ENCODE measurements at regions not wholly inside any gene's neighbourhood (a gene's known extent, or its start where the extent isn't known, plus 50 kb on each side); places are given as distances from the start of the nearest gene placed in this dataset.

DNA sequence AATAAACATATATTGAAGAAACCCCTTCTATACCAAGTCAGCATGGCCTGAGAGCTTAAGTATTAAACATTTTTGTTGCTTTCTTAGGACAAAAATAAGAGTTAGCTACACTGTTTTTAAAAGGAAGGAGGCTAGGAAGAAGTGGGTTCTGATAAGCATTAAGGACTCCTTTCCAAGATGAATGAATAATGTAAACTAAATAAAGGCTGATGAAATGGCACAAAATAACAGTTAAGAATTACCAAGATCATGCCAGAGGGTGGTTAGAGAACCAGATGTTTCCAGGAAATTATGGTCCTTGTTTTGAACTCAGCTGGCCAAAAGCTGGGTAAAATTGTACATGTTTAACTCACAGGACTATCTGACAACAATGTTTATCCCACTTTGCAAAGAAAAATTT is 114.1 kb upstream of the ETS2 start:
- H2AK5ac ChIP-seq (ENCODE audit: low read length, severe bottlenecking): no peak overlapping the region
- H3K9me3 ChIP-seq (ENCODE audit: control insufficient read depth, low read length): peaks cover 12% of the 10 kb centered on the region
- H3K27ac ChIP-seq (ENCODE audit: low read length, poor library complexity, severe bottlenecking): no peak overlapping the region
- no peak overlapping the region for H3K23ac ChIP-seq (ENCODE audit: low read length in 2 of 2)
- no peaks in the 10 kb centered on the region for H3K79me1 ChIP-seq (replicated peaks; ENCODE audit: low read length, poor library complexity, severe bottlenecking)
- H3K4me3 ChIP-seq (ENCODE audit: insufficient read depth in 1 of 2, low read depth in 1 of 2, low read length in 2 of 2): no peak overlapping the region
- no peak overlapping the region for H2AFZ ChIP-seq (ENCODE audit: low read depth, low read length)
- H2BK15ac ChIP-seq (ENCODE audit: low read depth, poor library complexity, severe bottlenecking): no peak overlapping the region
- no peak for DNase-seq
- no peak overlapping the region for H3K4me2 ChIP-seq (ENCODE audit: low read length, poor library complexity, severe bottlenecking)
- H4K91ac ChIP-seq (ENCODE audit: low read length): no peak overlapping the region
- H4K8ac ChIP-seq (ENCODE audit: low read length): no peak overlapping the region
- H3K36me3 ChIP-seq (ENCODE audit: control insufficient read depth in 1 of 2, insufficient read depth in 2 of 2, low read depth in 1 of 2, low read length in 2 of 2): no peaks in the 10 kb centered on the region
- no peak overlapping the region for H3K18ac ChIP-seq (ENCODE audit: low read depth in 1 of 2, low read length in 2 of 2)
- H2BK120ac ChIP-seq (ENCODE audit: low read depth, low read length): no peak overlapping the region
- no peaks in the 10 kb centered on the region for H3K4me1 ChIP-seq (ENCODE audit: control insufficient read depth, insufficient read depth, low read depth, low read length)
- H2BK5ac ChIP-seq (ENCODE audit: low read depth, low read length, poor library complexity, severe bottlenecking): no peak overlapping the region
- H3K9ac ChIP-seq (ENCODE audit: low read length): no peak overlapping the region
- H3K27me3 ChIP-seq (ENCODE audit: control insufficient read depth in 1 of 2, insufficient read depth in 1 of 2, low read length in 2 of 2): peaks cover 34 to 39% of the 10 kb centered on the region in 2 experiments
- no peak overlapping the region for H2BK12ac ChIP-seq (ENCODE audit: low read length in 2 of 2)
- H3K14ac ChIP-seq (ENCODE audit: low read length in 2 of 2): no peak overlapping the region
- H3K4ac ChIP-seq (ENCODE audit: low read depth in 1 of 2, low read length in 2 of 2): no peak overlapping the region

DNA sequence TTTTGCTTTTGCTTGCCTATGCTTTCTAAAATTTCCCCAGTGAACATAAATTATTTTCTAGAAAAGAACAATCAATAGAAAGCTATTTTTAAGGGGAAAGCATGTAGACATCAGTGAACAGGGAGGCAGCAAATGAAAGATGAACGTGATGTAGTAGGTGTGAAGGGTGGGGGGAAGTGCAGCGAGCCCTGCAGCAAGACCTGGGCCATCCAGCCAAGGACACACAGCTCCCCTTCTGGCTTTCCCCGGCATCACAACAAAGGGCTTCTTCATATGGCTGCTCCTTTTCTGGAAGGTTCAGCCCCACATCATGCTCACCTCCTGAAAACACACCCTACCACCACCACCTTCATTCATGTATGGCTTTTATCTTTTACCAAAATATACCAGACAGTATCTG is 109.2 kb upstream of the ETS2 start:
- H2BK12ac ChIP-seq (ENCODE audit: low read length in 2 of 2): no peak overlapping the region
- no peak overlapping the region for H4K91ac ChIP-seq (ENCODE audit: low read length)
- no peak overlapping the region for H3K14ac ChIP-seq (ENCODE audit: low read length in 2 of 2)
- DNase-seq: no peak
- no peak overlapping the region for H3K27ac ChIP-seq (ENCODE audit: low read length, poor library complexity, severe bottlenecking)
- peaks cover 40 to 57% of the 10 kb centered on the region in 2 experiments for H3K27me3 ChIP-seq (ENCODE audit: control insufficient read depth in 1 of 2, insufficient read depth in 1 of 2, low read length in 2 of 2)
- H2AK5ac ChIP-seq (ENCODE audit: low read length, severe bottlenecking): no peak overlapping the region
- H2BK120ac ChIP-seq (ENCODE audit: low read depth, low read length): no peak overlapping the region
- peaks cover 4% of the 10 kb centered on the region for H3K9me3 ChIP-seq (ENCODE audit: control insufficient read depth, low read length)
- H3K4me2 ChIP-seq (ENCODE audit: low read length, poor library complexity, severe bottlenecking): no peak overlapping the region
- no peak overlapping the region for H4K8ac ChIP-seq (ENCODE audit: low read length)
- no peak overlapping the region for H3K4ac ChIP-seq (ENCODE audit: low read depth in 1 of 2, low read length in 2 of 2)
- H3K4me1 ChIP-seq (ENCODE audit: control insufficient read depth, insufficient read depth, low read depth, low read length): no peaks in the 10 kb centered on the region
- no peak overlapping the region for H2AFZ ChIP-seq (ENCODE audit: low read depth, low read length)
- 71% methylated on average over 2 of the region's 3 CpGs for WGBS
- H3K79me1 ChIP-seq (replicated peaks; ENCODE audit: low read length, poor library complexity, severe bottlenecking): no peaks in the 10 kb centered on the region
- no peak overlapping the region for H3K9ac ChIP-seq (ENCODE audit: low read length)
- no peak overlapping the region for H2BK15ac ChIP-seq (ENCODE audit: low read depth, poor library complexity, severe bottlenecking)
- no peak overlapping the region for H3K18ac ChIP-seq (ENCODE audit: low read depth in 1 of 2, low read length in 2 of 2)
- H2BK5ac ChIP-seq (ENCODE audit: low read depth, low read length, poor library complexity, severe bottlenecking): no peak overlapping the region
- H3K4me3 ChIP-seq (ENCODE audit: insufficient read depth in 1 of 2, low read depth in 1 of 2, low read length in 2 of 2): no peak overlapping the region
- H3K36me3 ChIP-seq (ENCODE audit: control insufficient read depth in 1 of 2, insufficient read depth in 2 of 2, low read depth in 1 of 2, low read length in 2 of 2): no peaks in the 10 kb centered on the region
- no peak overlapping the region for H3K23ac ChIP-seq (ENCODE audit: low read length in 2 of 2)

DNA sequence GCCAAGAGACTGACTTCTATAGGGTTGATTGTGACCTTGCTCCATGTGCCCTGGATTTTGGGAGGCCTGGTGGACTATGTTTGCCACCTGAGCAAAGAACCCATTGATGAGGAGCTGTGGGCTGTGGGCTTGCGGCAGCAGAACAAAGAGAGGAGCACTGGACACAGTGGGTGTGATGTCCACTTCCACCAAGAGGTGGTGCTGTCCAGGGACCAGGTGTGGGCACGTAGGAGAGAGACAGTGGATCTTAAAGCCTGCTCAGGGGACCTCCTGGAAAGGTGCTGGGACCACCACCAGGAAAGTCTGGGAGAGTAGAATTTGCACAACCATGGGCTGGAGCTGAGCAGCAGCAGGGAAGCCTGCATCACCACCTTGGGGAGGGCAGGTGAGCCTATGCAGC is 106.7 kb upstream of the ETS2 start:
- Histone ChIP-seq H3K4ac (ENCODE audit: low read depth in 1 of 2, low read length in 2 of 2) (no peak overlapping the region), H2AK5ac (ENCODE audit: low read length, severe bottlenecking) (no peak overlapping the region), H2AFZ (ENCODE audit: low read depth, low read length) (no peak overlapping the region), H3K9ac (ENCODE audit: low read length) (no peak overlapping the region), H3K18ac (ENCODE audit: low read depth in 1 of 2, low read length in 2 of 2) (no peak overlapping the region), H3K36me3 (ENCODE audit: control insufficient read depth in 1 of 2, insufficient read depth in 2 of 2, low read depth in 1 of 2, low read length in 2 of 2) (no peaks in the 10 kb centered on the region), H3K4me2 (ENCODE audit: low read length, poor library complexity, severe bottlenecking) (no peak overlapping the region), H3K4me1 (ENCODE audit: control insufficient read depth, insufficient read depth, low read depth, low read length) (no peaks in the 10 kb centered on the region), H4K91ac (ENCODE audit: low read length) (no peak overlapping the region), H3K27ac (ENCODE audit: low read length, poor library complexity, severe bottlenecking) (no peak overlapping the region), H3K14ac (ENCODE audit: low read length in 2 of 2) (peak overlapping the region in 1 of 2 experiments; percentile 66), H3K23ac (ENCODE audit: low read length in 2 of 2) (no peak overlapping the region), H3K79me1 (replicated peaks; ENCODE audit: low read length, poor library complexity, severe bottlenecking) (no peaks in the 10 kb centered on the region), H2BK12ac (ENCODE audit: low read length in 2 of 2) (no peak overlapping the region), H4K8ac (ENCODE audit: low read length) (no peak overlapping the region), H3K4me3 (ENCODE audit: insufficient read depth in 1 of 2, low read depth in 1 of 2, low read length in 2 of 2) (no peak overlapping the region), H2BK120ac (ENCODE audit: low read depth, low read length) (no peak overlapping the region), H2BK5ac (ENCODE audit: low read depth, low read length, poor library complexity, severe bottlenecking) (no peak overlapping the region), H2BK15ac (ENCODE audit: low read depth, poor library complexity, severe bottlenecking) (no peak overlapping the region), H3K27me3 (ENCODE audit: control insufficient read depth in 1 of 2, insufficient read depth in 1 of 2, low read length in 2 of 2) (peaks cover 38 to 70% of the 10 kb centered on the region in 2 experiments), H3K9me3 (ENCODE audit: control insufficient read depth, low read length) (peaks cover 4% of the 10 kb centered on the region)
- 83% methylated on average over 2 of the region's 2 CpGs for WGBS
- DNase-seq: no peak

DNA sequence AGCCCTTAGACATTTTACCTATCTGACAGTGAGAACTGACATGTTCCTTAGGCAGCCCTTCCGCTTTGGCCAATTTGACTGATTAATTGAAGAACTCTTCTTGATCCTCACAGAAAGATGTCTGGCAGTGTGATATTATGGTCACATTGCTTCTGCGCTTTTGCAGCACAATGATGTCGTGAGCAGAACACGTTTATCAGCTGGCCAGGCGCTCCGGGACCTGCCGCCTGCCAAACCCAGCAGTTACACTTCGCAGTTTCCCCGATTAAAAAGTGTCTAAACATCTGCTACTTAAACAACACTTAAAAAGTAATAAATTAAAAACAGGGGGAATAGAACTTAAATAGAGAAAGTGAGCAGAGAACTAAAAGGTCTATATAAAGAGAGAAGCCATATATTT is 103.5 kb upstream of the ETS2 start:
- no peak for DNase-seq
- Histone ChIP-seq H3K4ac (ENCODE audit: low read depth in 1 of 2, low read length in 2 of 2) (no peak overlapping the region), H3K36me3 (ENCODE audit: control insufficient read depth in 1 of 2, insufficient read depth in 2 of 2, low read depth in 1 of 2, low read length in 2 of 2) (no peaks in the 10 kb centered on the region), H2AK5ac (ENCODE audit: low read length, severe bottlenecking) (no peak overlapping the region), H3K23ac (ENCODE audit: low read length in 2 of 2) (no peak overlapping the region), H3K4me1 (ENCODE audit: control insufficient read depth, insufficient read depth, low read depth, low read length) (no peaks in the 10 kb centered on the region), H2AFZ (ENCODE audit: low read depth, low read length) (no peak overlapping the region), H3K9me3 (ENCODE audit: control insufficient read depth, low read length) (peaks cover 4% of the 10 kb centered on the region), H3K4me2 (ENCODE audit: low read length, poor library complexity, severe bottlenecking) (no peak overlapping the region), H3K14ac (ENCODE audit: low read length in 2 of 2) (no peak overlapping the region), H2BK5ac (ENCODE audit: low read depth, low read length, poor library complexity, severe bottlenecking) (no peak overlapping the region), H3K4me3 (ENCODE audit: insufficient read depth in 1 of 2, low read depth in 1 of 2, low read length in 2 of 2) (no peak overlapping the region), H3K9ac (ENCODE audit: low read length) (no peak overlapping the region), H3K18ac (ENCODE audit: low read depth in 1 of 2, low read length in 2 of 2) (no peak overlapping the region), H3K27me3 (ENCODE audit: control insufficient read depth in 1 of 2, insufficient read depth in 1 of 2, low read length in 2 of 2) (peaks cover 31 to 85% of the 10 kb centered on the region in 2 experiments), H2BK15ac (ENCODE audit: low read depth, poor library complexity, severe bottlenecking) (no peak overlapping the region), H3K27ac (ENCODE audit: low read length, poor library complexity, severe bottlenecking) (no peak overlapping the region), H4K91ac (ENCODE audit: low read length) (no peak overlapping the region), H2BK120ac (ENCODE audit: low read depth, low read length) (no peak overlapping the region), H4K8ac (ENCODE audit: low read length) (no peak overlapping the region), H3K79me1 (replicated peaks; ENCODE audit: low read length, poor library complexity, severe bottlenecking) (no peaks in the 10 kb centered on the region), H2BK12ac (ENCODE audit: low read length in 2 of 2) (no peak overlapping the region)
- 67% methylated on average over 7 of the region's 9 CpGs for WGBS

All from mesenchymal stem cell (in vitro differentiated cells and primary cell).